Activated CD4-positive, CD25-positive, alpha-beta regulatory T cell treated with anti-CD3 and anti-CD28 coated beads, Interleukin-2, amount 50 U/mL, for 24 hours (primary cell): ENCODE measurements at regions not wholly inside any gene's neighbourhood (a gene's known extent, or its start where the extent isn't known, plus 50 kb on each side); places are given as distances from the start of the nearest gene placed in this dataset.

Source experiments
- ATAC-seq, 2 donors: fragments of 150-1000 bp; cut with Tn5 transposase; one replicate each; pipeline ENCODE4 v1.10.0; 2021; ENCODE audit warnings: mild to moderate bottlenecking in 1 of 2, moderate library complexity in 1 of 2

DNA sequence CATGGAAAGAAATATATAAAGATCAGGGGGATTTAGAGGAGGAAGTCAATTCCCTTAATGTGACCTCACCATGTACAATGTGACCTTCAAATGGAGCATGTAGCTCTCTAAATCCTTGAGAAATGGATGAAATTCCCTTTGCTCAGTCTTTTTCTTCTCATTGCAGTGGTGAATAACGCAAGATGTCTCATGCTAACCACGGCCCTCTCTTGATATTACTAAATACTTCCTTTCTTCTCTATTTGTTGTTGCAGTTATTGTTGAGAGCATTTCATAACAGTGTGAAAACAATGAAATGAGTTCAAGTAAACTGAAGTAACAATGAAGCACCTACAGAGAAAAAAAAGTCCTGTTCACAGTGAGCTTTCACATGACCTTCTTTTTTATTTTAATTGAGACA is 55.6 kb downstream of the ZNF281 start:
- ATAC-seq: peak; percentile 62 to 81

DNA sequence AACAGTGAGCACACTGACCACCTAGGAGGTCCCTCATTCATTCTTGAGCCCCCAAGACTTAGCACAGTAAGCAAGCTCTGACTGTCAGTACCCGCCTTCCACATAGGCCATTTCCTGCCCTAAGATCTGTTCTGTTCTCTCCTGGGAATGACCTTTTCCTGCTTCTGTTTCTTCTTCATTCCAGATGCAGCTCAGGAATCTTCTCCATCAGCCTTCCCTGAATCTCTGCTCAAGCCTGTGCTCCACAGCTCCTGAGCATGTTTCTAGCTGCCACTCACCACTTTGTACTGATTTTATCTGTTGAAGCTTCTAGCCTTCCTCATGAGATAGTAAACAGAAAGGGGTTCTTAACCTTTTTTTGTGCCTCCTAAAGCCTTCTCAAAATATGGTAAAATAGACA is 56.6 kb downstream of the ZNF281 start:
- ATAC-seq: no peak

DNA sequence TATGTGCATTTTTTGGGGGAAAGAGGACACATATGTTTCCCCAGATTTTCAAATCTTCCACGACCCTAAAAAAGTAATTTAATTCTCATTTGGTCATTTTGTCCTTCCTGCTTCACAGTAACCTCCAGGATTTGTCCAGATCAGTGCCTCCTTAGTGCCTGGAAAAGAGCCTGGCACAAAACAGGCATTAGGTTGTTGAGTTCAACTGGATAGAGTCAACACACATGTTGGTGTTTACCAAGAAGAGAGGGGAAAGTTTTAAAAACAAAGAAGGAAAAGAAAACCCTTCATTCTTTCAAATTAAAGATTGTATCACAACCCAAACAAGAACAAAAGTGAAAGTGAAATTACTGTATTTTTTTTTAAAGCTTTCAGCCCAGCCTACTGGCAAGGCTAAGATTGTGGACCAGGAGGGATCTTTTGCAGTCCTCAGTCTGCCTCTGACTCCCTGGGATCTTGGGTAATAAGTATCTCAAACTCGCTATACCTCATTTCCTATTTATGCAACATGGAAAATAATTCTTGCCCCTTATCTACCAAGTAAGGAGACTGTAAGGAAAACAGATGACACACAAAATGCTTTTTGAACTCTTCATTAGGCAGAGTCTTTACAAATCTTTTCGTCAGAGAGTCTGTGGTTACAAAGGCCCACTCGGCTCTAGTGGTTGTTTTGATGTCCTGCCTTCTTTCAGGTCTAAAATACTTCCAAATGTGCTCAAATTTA is 57.8 kb downstream of the ZNF281 start:
- ATAC-seq: peak; percentile 48 to 52

DNA sequence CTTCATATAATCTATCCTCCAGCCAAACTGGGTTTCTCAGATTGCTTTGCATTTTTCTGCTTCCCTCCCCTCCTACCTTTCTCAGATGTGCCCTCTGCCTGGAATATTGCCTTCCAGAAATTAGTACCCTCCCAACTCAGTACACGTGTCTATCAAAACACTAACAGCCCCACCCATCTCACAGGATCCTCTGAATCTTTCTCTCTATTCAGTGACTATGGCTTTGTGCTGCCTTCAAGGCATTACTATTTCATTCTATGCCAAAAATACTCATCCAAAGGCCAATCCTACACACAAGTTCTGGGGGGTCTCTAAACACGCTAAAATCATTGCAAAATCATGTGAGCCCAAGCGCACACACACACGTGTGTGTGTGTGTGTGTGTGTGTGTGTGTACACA is 58.4 kb downstream of the ZNF281 start:
- no peak for ATAC-seq

DNA sequence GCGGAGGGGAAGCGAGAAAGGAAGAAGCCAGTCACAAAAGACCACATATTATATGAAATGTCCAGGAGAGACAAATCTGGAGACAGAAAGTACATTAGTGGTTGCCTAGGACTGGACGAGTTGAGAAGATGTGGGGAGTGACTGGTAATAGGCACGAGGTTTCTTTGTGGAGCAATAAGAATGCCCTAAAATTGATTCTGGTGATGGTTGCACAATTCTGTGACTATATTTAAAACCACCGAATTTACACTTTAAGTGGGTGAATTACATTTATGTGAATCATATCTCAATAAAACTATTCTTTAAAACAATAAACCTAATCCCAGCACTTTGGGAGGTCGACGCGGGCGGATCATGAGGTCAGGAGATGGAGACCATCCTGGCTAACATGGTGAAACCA is 63.1 kb downstream of the ZNF281 start:
- no peak for ATAC-seq

DNA sequence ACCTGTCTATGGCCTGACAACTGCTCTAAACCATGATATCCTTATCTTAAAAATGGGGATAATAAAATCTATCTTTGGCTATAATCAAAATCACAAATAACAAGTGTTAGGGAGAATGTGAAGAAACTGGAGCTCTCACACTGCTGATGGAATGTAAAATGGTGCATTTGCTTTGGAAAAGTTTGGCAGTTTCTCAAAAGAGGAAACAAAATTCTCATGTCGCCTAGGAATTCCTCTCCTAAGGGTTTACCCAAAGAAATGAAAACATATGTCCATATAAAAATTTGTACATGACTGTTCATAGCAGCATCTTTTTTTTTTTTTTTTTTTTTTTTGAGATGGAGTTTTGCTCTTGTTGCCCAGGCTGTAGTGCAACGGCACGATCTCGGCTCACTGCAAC is 64.3 kb downstream of the ZNF281 start:
- ATAC-seq: no peak

DNA sequence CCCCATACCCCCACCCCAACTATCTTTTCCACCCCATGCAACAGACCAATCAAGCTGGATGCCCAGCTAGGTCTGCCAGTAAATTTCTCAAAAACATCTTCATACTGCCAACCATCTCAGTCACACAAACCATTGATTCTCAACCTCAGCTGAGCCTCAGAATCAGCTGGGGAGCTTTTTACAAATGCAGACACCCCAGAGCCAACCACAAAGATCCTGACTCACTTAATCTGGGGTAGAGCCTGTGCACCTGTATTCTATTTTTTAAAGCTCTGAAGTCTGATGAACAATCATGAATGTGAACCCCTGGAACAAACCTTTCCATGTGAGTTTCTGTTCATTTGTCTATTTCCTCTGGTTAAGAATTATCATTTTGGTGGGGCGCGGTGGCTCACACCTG is 66.0 kb downstream of the ZNF281 start:
- ATAC-seq: peak; percentile 55 to 79

DNA sequence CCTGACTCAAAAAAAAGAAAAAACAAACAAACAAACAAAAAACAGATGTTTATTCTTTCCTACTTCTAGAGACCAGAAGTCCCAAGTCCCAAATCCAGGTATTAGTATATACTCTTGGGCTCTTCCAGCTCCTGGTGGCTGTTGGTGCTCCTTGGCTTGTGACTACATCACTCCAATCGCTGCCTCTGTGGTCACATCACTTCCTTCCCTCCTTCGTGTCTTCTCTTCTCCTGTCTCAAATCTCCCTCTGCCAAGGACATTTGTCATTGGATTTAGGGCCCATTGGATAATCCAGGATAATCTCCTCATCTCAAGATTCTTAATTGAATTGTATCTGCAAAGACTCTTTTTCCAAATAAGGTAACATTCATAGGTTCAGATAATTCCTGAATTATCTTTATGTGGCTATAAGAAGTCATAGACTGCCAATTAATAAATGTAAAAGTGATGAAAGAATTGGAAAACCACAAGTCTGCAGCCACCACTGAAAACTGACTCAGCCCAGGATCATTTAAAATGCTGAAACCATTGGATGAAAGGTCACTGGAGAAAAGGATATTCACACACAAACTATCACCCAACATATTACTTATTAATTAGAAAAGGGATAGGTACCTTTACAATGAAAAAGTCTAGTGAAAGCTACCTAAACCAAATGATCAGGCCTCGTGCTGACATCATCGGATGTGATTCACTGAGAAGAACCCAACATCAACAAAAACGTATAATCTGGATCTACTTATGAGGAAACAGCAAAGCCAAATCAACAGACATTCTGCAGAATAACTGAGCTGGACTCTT is 67.1 kb downstream of the ZNF281 start:
- no peak for ATAC-seq

DNA sequence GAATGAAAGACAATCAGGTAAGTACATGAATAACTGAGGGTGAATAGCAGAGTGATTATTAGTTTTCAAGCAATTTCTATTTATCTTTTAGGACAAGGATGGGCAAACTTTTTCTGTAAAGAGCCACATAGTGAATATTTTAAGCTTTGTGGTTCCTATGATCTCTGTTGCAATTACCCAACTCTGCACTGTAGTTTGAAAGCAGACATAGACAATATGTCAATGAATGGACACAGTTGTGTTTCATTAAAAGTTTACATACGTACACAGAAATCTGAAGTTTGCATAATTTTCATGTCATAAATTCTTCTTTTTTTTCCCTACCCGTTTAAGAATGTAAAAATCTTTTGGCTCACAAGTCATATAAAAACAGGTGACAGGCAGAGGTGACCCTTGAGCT is 71.4 kb downstream of the ZNF281 start:
- ATAC-seq: no peak

DNA sequence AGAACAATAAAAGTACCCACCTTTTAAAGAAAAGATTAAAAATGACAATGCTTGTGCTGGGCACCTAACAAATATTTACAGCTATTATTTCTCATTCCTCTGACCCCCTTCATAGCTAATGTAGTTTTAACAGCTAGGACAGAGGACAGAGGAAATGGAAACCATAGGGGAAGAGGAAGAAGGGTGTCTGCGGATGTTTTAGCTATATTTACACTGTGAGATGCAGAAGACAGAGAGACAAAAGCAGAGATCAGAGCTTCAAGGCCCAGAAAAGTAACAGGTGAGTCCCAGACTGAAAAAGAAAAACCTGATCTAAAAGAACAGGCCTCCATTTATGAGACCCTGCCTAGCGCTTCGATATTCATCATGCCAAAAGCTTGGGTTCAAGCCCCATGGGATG is 72.0 kb downstream of the ZNF281 start:
- ATAC-seq: no peak

DNA sequence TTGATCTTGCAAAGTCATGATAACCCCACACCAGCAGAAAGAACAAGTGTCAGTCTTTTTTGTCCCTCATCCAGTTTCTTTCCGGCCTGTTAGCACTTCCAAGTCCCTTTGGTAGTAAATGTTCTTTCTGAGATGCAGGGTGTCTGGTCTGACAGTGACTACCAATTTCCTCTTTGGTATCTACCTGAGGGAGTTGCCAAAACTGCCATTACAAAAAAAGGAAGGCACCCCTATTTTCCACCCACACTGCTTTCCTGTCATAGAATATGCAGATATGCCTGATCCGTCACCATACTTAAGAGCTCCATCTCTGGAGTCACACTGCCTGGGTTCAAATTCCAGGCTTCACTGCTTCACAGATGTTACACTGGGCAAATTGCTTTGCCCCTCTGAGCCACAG is 72.4 kb downstream of the ZNF281 start:
- ATAC-seq: peak; percentile 19 to 31

DNA sequence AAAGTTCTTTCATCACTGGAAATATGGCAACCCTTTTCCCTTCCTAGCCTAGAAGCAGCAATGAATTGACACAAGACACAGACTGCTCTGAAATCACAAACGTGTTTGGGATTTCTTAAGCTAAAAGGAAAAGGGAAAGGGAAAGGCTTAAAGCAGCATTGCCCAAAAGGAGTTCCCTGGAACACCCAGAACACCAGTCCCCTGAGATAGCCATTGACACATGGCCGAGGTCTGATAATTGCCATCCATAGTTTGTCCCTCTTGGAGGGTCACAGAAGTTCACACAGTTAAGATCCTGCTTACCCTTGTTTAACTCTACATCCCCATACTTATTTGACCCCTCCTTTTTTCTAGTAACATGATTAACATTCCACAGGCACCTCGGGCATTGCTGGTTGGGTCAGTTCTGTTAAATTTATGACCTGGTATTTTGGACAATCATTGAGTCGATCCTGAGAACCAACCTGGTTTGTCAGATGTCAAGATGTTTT is 72.9 kb downstream of the ZNF281 start:
- ATAC-seq: no peak

DNA sequence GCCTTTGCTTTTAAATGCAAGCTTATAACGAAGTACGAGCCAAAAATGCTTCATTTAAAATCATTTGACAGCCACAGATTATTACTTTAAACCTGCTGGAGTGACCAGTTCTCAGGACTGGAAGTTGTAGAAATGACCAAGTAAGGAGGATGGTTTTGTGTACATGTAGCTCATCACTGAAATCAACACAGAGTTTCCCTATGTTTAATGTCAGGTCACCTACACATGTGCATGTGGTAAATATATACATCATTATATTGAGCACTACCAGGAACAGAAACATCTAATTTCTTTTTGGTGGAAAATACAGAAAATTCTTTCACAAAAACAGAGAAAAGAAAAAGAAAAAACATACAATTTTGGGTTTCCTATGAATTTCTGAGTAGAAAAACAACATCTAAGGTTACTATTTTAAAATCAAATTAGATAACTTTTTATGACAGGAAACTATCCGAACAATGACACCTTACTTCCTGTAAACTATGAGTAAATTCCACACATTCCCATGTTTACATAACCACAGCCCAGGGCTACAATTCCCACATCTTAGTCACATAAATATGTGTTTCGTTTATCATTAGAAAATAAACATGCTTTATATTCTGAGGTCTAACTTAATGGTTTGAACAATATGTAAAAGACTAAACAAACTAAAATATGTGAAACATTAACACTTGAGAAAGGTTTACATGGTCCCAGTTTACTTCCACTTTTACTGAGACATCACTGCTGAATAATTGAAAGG is 73.6 kb downstream of the ZNF281 start:
- no peak for ATAC-seq

DNA sequence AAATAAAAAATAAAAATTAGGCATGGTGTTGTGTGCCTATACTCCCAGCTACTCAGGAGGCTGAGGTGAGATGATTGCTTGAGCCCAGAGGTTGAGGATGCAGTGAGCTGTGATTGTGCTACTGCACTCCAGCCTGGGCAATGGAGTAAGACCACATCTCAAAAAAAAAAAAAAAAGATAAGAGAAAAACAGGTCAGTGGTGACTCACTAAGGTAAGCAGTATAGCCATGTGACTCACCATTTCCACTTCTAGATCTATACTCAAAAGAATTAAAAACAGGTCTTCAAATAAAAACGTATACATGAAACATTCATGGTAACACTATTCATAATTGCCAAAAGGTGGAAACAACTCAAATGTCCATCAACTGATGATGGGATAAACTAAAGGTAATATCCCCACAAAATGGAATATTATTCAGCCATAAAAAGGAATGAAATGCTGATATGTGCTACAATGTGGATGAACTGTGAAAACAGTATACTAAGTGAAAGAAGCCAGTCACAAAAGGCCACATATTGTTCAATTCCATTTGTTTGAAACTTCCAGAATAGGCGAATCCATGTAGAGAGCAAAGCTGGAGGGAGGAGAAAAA is 75.1 kb downstream of the ZNF281 start:
- ATAC-seq: peak; percentile 56 to 72

DNA sequence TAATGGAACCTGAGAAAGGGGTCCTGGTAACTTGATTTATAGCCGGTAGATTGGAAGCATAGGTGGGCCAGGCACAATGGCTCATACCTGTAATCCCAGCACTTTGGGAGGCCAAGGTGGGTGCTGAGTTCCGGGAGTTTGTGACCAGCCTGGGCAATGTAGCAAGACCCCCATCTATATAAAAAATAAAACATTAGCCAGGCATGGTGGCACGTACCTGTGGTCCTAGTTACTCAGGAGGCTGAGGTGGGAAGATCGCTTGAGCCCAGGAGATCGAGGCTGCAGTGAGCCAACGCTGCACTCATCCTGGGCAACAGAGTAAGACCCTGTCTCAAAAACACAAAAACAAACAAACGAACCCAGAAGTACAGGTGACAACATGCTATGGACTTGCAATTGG is 76.5 kb downstream of the ZNF281 start:
- no peak for ATAC-seq

DNA sequence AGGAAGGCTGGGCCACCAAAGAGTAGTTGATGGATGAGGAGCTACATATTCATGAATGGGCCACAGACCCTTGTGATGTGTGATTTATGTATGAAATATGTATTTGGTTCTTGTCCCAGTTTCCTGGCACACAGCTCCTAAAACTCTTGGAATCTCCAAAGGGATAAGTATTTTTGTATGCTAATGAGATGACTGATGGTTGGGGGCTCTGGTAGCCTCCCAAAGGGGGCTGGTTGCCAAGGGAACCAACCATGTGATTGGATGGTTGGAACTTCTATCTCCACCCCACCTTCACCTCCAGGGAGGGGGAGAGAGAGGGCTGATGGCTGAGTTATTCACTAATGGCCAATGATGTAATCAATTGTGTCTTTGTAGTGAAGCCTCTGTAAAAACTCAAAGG is 77.1 kb downstream of the ZNF281 start:
- ATAC-seq: no peak

DNA sequence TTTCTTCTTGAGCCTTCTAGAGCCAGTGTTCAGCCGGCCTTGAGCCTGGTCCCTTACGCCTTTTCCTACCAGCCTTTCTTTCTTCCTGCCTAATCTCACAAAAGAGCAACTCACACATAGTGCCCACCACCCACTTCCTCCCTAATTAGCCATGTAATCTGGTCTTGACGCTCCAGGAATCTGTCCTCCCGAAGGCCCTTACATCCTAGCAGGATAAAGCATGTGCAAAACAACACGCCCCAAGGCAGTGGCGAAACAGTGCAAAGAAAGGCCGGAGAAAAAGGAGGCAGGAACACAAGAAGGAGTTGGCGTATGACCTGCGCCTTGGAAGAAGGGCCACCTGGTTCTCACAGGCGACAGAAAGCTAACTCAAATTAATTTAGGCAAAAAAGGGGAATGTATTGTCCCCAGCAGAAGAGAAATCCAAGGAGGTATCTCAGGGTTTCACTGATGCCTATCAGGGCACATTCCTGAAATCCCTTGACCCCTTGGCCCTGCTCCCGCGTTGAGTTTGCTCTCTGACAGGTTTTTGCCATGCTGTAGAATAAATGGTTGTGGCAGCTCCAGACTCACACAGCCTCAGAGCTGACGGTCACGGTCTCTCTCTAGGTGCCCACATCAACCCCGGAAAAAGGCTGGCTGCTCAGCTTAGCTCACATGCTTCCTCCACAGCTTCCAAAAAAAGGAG is 79.0 kb downstream of the ZNF281 start:
- ATAC-seq: no peak

DNA sequence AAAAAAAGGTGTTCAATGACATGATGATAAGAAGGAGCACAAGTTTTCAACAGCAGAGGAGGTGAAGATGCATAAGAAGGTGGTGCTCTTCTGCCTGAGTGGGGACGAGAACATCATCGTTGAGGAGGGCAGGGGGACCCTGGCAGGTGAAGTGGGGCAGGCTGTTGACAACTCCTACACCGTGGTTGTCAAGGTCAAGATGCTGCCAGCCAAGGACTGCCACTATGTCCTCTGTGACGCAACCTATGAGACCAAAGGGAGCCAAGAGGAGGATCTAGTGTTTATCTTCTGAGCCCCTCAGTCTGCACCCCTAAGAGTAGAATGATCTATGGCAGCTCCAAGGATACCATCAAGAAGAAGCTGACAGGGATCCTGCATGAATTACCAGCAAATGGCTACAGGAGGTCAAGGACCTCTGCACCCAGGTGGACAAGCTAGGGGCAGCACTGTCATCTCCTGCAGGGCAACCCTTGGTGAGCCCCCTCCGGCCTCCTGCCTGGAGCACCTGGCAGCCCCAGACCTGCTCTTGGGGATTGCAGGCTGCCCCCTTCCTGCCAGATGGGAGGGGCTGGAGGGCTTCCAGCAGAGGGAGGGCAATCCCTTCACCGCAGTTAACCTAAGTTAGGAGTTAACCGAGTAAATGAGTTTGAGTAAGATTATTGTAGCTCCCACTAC is 80.5 kb downstream of the ZNF281 start:
- ATAC-seq: no peak

DNA sequence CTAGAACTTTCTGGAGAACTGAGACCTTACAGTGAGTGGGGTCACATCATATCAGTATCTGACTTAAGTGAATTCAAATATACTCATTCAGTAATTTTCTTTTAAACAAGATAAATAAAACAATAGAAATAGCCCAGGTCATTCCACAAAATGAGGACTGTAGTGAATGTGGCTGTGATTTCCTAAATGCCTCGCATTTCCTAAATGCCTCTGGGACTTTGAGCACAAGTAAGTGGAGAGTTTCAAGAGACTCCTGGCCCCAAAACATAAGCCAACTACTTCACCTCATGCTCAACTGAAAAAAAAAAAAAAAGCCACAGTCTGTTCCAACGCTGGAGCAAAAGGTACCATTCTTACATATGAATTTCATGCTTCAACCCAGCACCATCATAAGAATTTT is 81.5 kb downstream of the ZNF281 start:
- ATAC-seq: no peak

DNA sequence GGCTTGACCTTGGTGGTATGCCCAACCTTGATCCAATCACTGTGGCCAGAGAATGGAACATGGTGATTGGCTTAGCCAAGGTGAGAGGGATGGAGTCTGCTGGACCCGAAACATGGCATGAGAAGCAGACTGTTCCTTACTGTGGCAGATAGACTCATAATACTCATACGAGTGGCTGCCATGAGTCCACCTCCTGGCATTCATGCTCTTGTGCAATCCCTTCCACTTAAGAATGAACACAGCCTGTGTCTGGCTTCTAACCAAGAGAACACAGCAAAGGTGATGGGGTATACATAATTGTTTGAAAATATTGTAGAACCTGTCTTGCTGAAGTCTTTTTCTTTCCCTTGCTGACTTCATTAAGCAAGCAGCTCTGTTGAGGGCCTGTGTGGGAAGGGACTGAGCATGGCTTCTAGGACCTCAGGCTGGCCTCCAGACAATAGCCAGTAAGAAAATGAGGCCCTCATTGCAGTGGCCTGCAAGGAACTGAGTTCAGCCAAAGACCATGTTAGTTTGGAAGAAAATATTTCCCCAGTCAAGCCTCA is 85.9 kb downstream of the ZNF281 start:
- no peak for ATAC-seq

DNA sequence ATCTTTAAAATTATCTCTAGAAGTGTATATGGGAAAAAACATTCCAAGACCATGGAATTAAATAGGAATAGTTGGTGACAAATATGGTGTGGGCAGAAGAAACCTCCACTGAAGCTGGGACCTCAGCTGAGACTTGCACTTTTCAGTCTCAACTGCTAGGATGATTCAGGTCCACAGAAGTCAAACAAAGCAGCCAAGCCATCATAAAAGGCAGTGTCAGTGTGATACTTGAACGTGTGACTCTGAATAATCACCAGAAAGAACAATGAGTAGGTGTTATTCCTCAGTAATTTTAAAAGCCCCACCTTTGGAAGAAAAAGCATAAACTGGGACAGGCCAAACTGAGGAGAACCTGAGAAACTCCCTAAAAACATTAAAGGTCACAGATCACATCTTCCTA is 90.7 kb downstream of the ZNF281 start:
- ATAC-seq: no peak

DNA sequence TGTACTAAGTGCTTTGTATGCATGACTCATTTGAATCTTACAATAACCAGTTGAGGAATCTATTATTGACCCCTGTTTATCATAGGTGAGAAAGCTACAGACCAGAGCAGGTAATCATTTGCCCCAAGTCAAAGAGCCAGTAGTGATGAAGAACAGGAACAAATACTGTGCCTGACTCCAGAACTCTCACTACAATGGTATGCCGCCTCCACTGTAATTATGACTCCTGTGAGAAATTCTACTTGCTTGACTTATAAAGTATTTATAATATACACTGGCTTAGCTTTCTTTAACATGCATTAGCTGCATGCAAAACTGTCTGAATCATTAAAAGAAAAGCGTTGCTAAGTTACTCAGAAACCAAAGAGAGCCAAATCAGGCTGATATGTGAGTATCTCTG is 92.6 kb downstream of the ZNF281 start:
- ATAC-seq: no peak
